ENCODE measurements at regions not wholly inside any gene's neighbourhood (a gene's known extent, or its start where the extent isn't known, plus 50 kb on each side); places are given as distances from the start of the nearest gene placed in this dataset.

- DNase-seq (ENCODE audit: low read depth in 4 of 4, low spot score in 2 of 4): no peak
These were observed 61.9 kb upstream of the BMP6 start for GRCh38 chr6:7664003-7664402.

GRCh38 chr6:7668936-7669335, 57.0 kb upstream of the BMP6 start:
- DNase-seq (ENCODE audit: low read depth in 4 of 4, low spot score in 2 of 4): no peak

GRCh38 chr6:7669742-7670141, 56.2 kb upstream of the BMP6 start:
- no peak for DNase-seq (ENCODE audit: low read depth in 4 of 4, low spot score in 2 of 4)

GRCh38 chr6:7671076-7671475, 54.8 kb upstream of the BMP6 start:
- no peak for DNase-seq (ENCODE audit: low read depth in 4 of 4, low spot score in 2 of 4)

- no peak for DNase-seq (ENCODE audit: low read depth in 4 of 4, low spot score in 2 of 4)
These were observed 54.3 kb upstream of the BMP6 start for GRCh38 chr6:7671581-7671980.

GRCh38 chr6:7672066-7673062, 53.5 kb upstream of the BMP6 start:
- no peak for DNase-seq (ENCODE audit: low read depth in 4 of 4, low spot score in 2 of 4)

- DNase-seq (ENCODE audit: low read depth in 4 of 4, low spot score in 2 of 4): peak in 3 of 4 donors; percentile 5 to 28 (median 11)
These were observed 52.8 kb upstream of the BMP6 start for GRCh38 chr6:7673063-7673536.

GRCh38 chr6:7674291-7674690, 51.6 kb upstream of the BMP6 start:
- DNase-seq (ENCODE audit: low read depth in 4 of 4, low spot score in 2 of 4): no peak

- DNase-seq (ENCODE audit: low read depth in 4 of 4, low spot score in 2 of 4): no peak
These were observed 50.5 kb upstream of the BMP6 start for GRCh38 chr6:7675353-7675945.
